ENCODE measurements at regions not wholly inside any gene's neighbourhood (a gene's known extent, or its start where the extent isn't known, plus 50 kb on each side); places are given as distances from the start of the nearest gene placed in this dataset.

GRCh38 chr9:135416664-135417290 is 62.8 kb upstream of the PPP1R26 start:
- TF ChIP-seq GATA2 (IDR thresholded peaks at IDR 0.05; ENCODE audit: low read depth, low read length) (no peak), GATA3 (IDR thresholded peaks at IDR 0.05; ENCODE audit: low read depth, low read length) (no peak)
